ENCODE measurements at regions not wholly inside any gene's neighbourhood (a gene's known extent, or its start where the extent isn't known, plus 50 kb on each side); places are given as distances from the start of the nearest gene placed in this dataset.
A peak's percentile ranks its signal among the peaks of the same experiment; 100 is the strongest.

- Histone ChIP-seq H3K27me3 (ENCODE audit: control insufficient read depth, insufficient read depth, low read length) (no peaks in the 10 kb centered on the region), H3K36me3 (ENCODE audit: control insufficient read depth, insufficient read depth, low read length) (no peaks in the 10 kb centered on the region), H3K4me3 (ENCODE audit: low read depth, low read length) (no peak overlapping the region)
- peak; percentile 76 for DNase-seq (ENCODE audit: low read depth)
- TF ChIP-seq CTCF (IDR thresholded peaks at IDR 0.05; ENCODE audit: insufficient read depth, low read depth, low read length) = no peak
- ChIA-PET POLR2A (no interaction called here), CTCF (interaction anchor here (0.9 kb wide), 1 partner anchor 99 kb away, joined by 3 read pairs; no protein-coding TSS in a partner anchor)
Measured at GRCh38 chr13:39876258-39876657, 220.8 kb downstream of the COG6 start.

GRCh38 chr13:39877134-39877533, 221.7 kb downstream of the COG6 start:
- CTCF ChIA-PET = no interaction called here

GRCh38 chr13:39879286-39880035, 224.0 kb downstream of the COG6 start:
- CTCF ChIA-PET = interaction anchor here (1.8 kb wide), 1 partner anchor 62 kb away, joined by 4 read pairs; no protein-coding TSS in a partner anchor
- no peak overlapping the region for H3K4me3 ChIP-seq (ENCODE audit: low read depth, low read length)
- no peak for TF ChIP-seq CTCF (IDR thresholded peaks at IDR 0.05; ENCODE audit: insufficient read depth, low read depth, low read length)
- no peaks in the 10 kb centered on the region for H3K36me3 ChIP-seq (ENCODE audit: control insufficient read depth, insufficient read depth, low read length)
- POLR2A ChIA-PET = no interaction called here
- DNase-seq (ENCODE audit: low read depth) = no peak
- H3K27me3 ChIP-seq (ENCODE audit: control insufficient read depth, insufficient read depth, low read length) = no peaks in the 10 kb centered on the region

More at GRCh38 chr13:39877134-39877533, 221.7 kb downstream of the COG6 start:
- no peaks in the 10 kb centered on the region for H3K36me3 ChIP-seq (ENCODE audit: control insufficient read depth, insufficient read depth, low read length)
- POLR2A ChIA-PET = no interaction called here
- no peaks in the 10 kb centered on the region for H3K27me3 ChIP-seq (ENCODE audit: control insufficient read depth, insufficient read depth, low read length)
- no peak for DNase-seq (ENCODE audit: low read depth)
- no peak for TF ChIP-seq CTCF (IDR thresholded peaks at IDR 0.05; ENCODE audit: insufficient read depth, low read depth, low read length)
- H3K4me3 ChIP-seq (ENCODE audit: low read depth, low read length) = no peak overlapping the region

- DNase-seq (ENCODE audit: low read depth) = no peak
- H3K36me3 ChIP-seq (ENCODE audit: control insufficient read depth, insufficient read depth, low read length) = no peaks in the 10 kb centered on the region
- TF ChIP-seq CTCF (IDR thresholded peaks at IDR 0.05; ENCODE audit: insufficient read depth, low read depth, low read length) = no peak
- no peaks in the 10 kb centered on the region for H3K27me3 ChIP-seq (ENCODE audit: control insufficient read depth, insufficient read depth, low read length)
- POLR2A ChIA-PET = no interaction called here
- no peak overlapping the region for H3K4me3 ChIP-seq (ENCODE audit: low read depth, low read length)
- CTCF ChIA-PET = interaction anchor here (0.7 to 1.8 kb wide), 3 partner anchors 11 to 196 kb away, joined by 3 to 4 read pairs (median 3); no protein-coding TSS in a partner anchor
Measured at GRCh38 chr13:39881383-39881782, 225.9 kb downstream of the COG6 start.

- Histone ChIP-seq H3K27me3 (ENCODE audit: control insufficient read depth, insufficient read depth, low read length) (no peaks in the 10 kb centered on the region), H3K4me3 (ENCODE audit: low read depth, low read length) (no peak overlapping the region), H3K36me3 (ENCODE audit: control insufficient read depth, insufficient read depth, low read length) (no peaks in the 10 kb centered on the region)
- no peak for TF ChIP-seq CTCF (IDR thresholded peaks at IDR 0.05; ENCODE audit: insufficient read depth, low read depth, low read length)
- POLR2A ChIA-PET = no interaction called here
- CTCF ChIA-PET = no interaction called here
- no peak for DNase-seq (ENCODE audit: low read depth)
Measured at GRCh38 chr13:39881887-39882286, 226.4 kb downstream of the COG6 start.
